Epithelial cell of proximal tubule (primary cell): ENCODE measurements at regions not wholly inside any gene's neighbourhood (a gene's known extent, or its start where the extent isn't known, plus 50 kb on each side); places are given as distances from the start of the nearest gene placed in this dataset.

ENCODE experiments used
- DNase-seq: peaks from one replicate; pipeline ENCODE4 v3.0.0-alpha.2; 2011; ENCODE audit warnings: low read depth
- H3K4me3 ChIP-seq: 2 replicates; pipeline ENCODE4 v1.5.1; 2011; ENCODE audit warnings: low read depth, mild to moderate bottlenecking, low read length
- CTCF ChIP-seq: conservative IDR thresholded peaks from 2 replicates; pipeline ENCODE4 v1.5.1; 2012; ENCODE audit warnings: low read depth, mild to moderate bottlenecking, low read length

GRCh38 chr6:147699637-147700036, 191.1 kb downstream of the SAMD5 start:
- DNase-seq: peak; percentile 58
- no peak for TF ChIP-seq CTCF
- H3K4me3 ChIP-seq: no peak overlapping the region

- DNase-seq: no peak
- no peak for TF ChIP-seq CTCF
- no peak overlapping the region for H3K4me3 ChIP-seq
Measured at GRCh38 chr6:147700436-147701209, 192.1 kb downstream of the SAMD5 start.

GRCh38 chr6:147704691-147705090, 196.2 kb downstream of the SAMD5 start:
- no peak for DNase-seq
- TF ChIP-seq CTCF: no peak
- H3K4me3 ChIP-seq: no peak overlapping the region

- no peak overlapping the region for H3K4me3 ChIP-seq
- no peak for TF ChIP-seq CTCF
- no peak for DNase-seq
Measured at GRCh38 chr6:147707524-147707923, 199.0 kb downstream of the SAMD5 start.

GRCh38 chr6:147708170-147708569, 199.7 kb downstream of the SAMD5 start:
- TF ChIP-seq CTCF: no peak
- no peak overlapping the region for H3K4me3 ChIP-seq
- no peak for DNase-seq

- H3K4me3 ChIP-seq: no peak overlapping the region
- TF ChIP-seq CTCF: no peak
- DNase-seq: no peak
Measured at GRCh38 chr6:147709396-147710272, 201.1 kb downstream of the SAMD5 start.
